Right atrium auricular region (tissue), 2 donors: ENCODE measurements at regions not wholly inside any gene's neighbourhood (a gene's known extent, or its start where the extent isn't known, plus 50 kb on each side); places are given as distances from the start of the nearest gene placed in this dataset.

Source experiments
- DNase-seq: peaks from one replicate; pipeline ENCODE4 v3.0.0-alpha.2; 2019; ENCODE audit warnings: low spot score
- H3K27ac ChIP-seq, 2 donors: fragments of 200-600 bp; sonication (generic); 1 replicate in 1 of 2; 2 replicates in 1 of 2; pipeline ENCODE4 v1.5.1; 2016 to 2019
- H3K27me3 ChIP-seq, 2 donors: fragments of 200-600 bp; sonication (generic); one replicate each; pipeline versions ENCODE4 v1.5.1 to v1.6.0; 2017 to 2019
- H3K36me3 ChIP-seq: fragments of 200-600 bp; sonication (generic); one replicate; pipeline ENCODE4 v1.5.1; 2016
- H3K4me1 ChIP-seq, 2 donors: fragments of 200-600 bp; sonication (generic); one replicate each; pipeline versions ENCODE4 v1.5.1 to v1.6.0; 2017 to 2019
- H3K4me3 ChIP-seq, 2 donors: fragments of 200-600 bp; sonication (generic); 1 replicate in 1 of 2; 2 replicates in 1 of 2; pipeline ENCODE4 v1.5.1; 2017 to 2019; ENCODE audit warnings: mild to moderate bottlenecking in 1 of 2, moderate library complexity in 1 of 2
- H3K9me3 ChIP-seq, 2 donors: fragments of 200-600 bp; sonication (generic); one replicate each; pipeline ENCODE4 v1.5.1; 2019
- TF ChIP-seq, protein P1 (sequence below), 2 donors: fragments of 200-600 bp; sonication (generic); IDR thresholded peaks; one replicate each; pipeline ENCODE4 v1.5.1; 2019; ENCODE audit warnings: antibody characterized with exemption in 2 of 2

DNA sequence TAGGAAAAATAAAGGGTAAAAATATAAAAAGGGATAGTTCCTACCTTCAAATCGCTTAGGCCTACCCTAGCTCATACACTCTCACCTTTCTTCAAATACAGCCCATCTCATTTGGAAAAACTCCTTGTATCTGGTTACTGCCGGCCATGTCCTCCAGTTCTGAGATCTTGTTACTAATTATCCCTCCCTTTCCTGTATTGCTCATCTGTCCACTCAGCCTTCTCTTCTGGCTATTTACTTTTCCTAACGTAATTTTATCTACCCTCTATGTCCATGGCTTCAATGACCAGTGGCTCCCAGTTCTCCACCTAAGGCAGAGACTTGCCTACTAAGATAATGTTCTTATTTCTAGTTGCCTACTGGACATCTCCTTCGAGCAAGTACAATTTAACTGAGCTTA is 342.9 kb upstream of the ACVR2A start:
- Histone ChIP-seq H3K9me3 (no peaks in the 10 kb centered on the region), H3K36me3 (no peaks in the 10 kb centered on the region), H3K27ac (no peak overlapping the region), H3K4me1 (no peaks in the 10 kb centered on the region), H3K4me3 (no peak overlapping the region), H3K27me3 (no peaks in the 10 kb centered on the region)
- DNase-seq = no peak
- TF ChIP-seq, protein P1, sequence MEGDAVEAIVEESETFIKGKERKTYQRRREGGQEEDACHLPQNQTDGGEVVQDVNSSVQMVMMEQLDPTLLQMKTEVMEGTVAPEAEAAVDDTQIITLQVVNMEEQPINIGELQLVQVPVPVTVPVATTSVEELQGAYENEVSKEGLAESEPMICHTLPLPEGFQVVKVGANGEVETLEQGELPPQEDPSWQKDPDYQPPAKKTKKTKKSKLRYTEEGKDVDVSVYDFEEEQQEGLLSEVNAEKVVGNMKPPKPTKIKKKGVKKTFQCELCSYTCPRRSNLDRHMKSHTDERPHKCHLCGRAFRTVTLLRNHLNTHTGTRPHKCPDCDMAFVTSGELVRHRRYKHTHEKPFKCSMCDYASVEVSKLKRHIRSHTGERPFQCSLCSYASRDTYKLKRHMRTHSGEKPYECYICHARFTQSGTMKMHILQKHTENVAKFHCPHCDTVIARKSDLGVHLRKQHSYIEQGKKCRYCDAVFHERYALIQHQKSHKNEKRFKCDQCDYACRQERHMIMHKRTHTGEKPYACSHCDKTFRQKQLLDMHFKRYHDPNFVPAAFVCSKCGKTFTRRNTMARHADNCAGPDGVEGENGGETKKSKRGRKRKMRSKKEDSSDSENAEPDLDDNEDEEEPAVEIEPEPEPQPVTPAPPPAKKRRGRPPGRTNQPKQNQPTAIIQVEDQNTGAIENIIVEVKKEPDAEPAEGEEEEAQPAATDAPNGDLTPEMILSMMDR (IDR thresholded peaks at IDR 0.05) = no peak

DNA sequence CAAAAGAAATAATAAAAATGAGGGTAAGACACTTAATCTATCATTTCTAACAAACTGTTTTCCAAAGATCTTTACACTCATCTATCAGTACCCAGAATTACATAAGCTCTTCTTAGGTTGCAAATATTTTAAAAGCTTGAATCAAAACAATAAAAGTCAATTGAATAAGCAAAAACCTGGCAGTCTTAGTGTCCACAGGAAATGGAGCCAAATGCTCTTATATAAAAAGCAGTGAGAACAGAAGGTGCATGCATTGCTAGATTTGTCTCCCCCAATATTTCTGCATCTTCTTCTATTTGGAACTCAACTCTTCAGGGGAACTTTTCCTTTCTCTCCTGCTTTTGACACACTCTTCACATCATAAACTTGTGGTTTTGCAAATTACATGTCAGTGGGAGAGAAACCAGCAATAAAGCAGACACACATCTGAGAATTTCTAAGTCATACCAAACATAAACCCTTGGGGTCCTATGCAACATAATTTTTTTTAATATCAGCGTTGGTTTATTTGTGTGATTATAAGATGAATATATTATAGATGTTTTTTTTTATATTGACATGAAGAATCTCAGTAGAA is 343.9 kb upstream of the ACVR2A start:
- no peaks in the 10 kb centered on the region for H3K9me3 ChIP-seq
- no peaks in the 10 kb centered on the region for H3K4me1 ChIP-seq
- no peaks in the 10 kb centered on the region for H3K27me3 ChIP-seq
- no peak overlapping the region for H3K27ac ChIP-seq
- H3K4me3 ChIP-seq = no peak overlapping the region
- TF ChIP-seq, protein P1 (IDR thresholded peaks at IDR 0.05) = no peak
- no peak for DNase-seq
- no peaks in the 10 kb centered on the region for H3K36me3 ChIP-seq

DNA sequence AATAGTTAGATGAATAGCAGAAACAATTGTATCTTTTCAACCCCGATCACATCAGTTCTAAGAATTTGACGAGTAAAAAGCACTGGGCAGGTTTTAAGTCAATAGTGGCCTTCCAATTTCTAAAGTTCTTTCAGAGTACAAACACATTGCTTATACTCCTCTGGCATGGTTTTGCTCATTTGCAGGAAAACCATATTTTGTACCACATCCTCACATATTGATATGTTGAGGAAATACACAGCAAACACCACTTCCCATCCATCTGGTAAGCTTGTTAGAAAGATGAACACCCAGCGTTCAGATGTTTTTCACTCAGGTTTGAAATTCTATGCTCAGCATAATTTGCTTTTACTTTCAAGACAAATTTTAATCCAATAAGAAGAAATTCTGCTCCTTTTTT is 344.6 kb upstream of the ACVR2A start:
- no peak overlapping the region for H3K27ac ChIP-seq

DNA sequence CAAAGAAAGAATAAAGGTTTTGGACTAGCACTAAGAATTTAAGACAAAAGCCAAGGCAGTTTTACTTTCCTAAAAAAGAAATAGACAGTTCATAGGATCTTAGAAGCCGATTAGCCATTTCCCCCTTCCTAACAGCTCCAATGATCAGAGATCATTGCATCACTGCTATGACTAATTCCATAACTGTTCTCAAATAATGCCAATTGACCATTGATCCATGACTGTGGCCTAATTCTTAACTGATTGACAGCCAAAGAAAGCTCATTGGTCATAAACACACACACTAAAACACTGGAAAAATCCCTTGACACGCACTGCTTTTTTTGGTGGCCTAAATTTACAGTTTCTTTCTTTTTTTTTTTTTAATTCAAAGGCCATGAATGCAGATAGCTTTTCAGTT is 345.0 kb upstream of the ACVR2A start:
- H3K9me3 ChIP-seq = no peaks in the 10 kb centered on the region
- H3K27me3 ChIP-seq = no peaks in the 10 kb centered on the region
- DNase-seq = no peak
- H3K27ac ChIP-seq = no peak overlapping the region
- TF ChIP-seq, protein P1 (IDR thresholded peaks at IDR 0.05) = no peak
- H3K4me1 ChIP-seq = no peaks in the 10 kb centered on the region
- no peak overlapping the region for H3K4me3 ChIP-seq
- no peaks in the 10 kb centered on the region for H3K36me3 ChIP-seq

More for the DNA sequence above, 344.6 kb upstream of the ACVR2A start:
- TF ChIP-seq, protein P1 (IDR thresholded peaks at IDR 0.05) = no peak
- Histone ChIP-seq H3K4me1 (no peaks in the 10 kb centered on the region), H3K9me3 (no peaks in the 10 kb centered on the region), H3K36me3 (no peaks in the 10 kb centered on the region), H3K4me3 (no peak overlapping the region), H3K27me3 (no peaks in the 10 kb centered on the region)
- no peak for DNase-seq

DNA sequence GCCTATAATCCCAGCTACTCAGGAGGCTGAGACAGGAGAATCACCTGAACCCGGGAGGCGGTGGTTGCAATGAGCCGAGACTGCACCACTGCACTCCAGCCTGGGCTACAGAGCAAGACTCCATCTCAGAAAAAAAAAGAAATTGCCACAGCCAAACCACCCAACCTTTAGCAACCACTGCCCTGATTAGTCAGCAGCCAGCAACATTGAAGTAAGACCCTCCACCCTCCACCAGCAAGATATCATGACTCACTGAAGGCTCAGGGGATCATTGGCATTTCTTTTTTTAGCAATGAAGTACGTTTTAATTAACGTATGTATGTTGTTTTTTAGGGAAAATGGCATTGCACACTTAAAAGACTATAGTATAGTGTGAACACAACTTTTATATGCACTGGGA is 349.1 kb upstream of the ACVR2A start:
- Histone ChIP-seq H3K36me3 (no peaks in the 10 kb centered on the region), H3K9me3 (no peaks in the 10 kb centered on the region), H3K27me3 (no peaks in the 10 kb centered on the region), H3K4me1 (no peaks in the 10 kb centered on the region), H3K4me3 (no peak overlapping the region), H3K27ac (no peak overlapping the region)
- DNase-seq = no peak
- TF ChIP-seq, protein P1 (IDR thresholded peaks at IDR 0.05) = no peak

DNA sequence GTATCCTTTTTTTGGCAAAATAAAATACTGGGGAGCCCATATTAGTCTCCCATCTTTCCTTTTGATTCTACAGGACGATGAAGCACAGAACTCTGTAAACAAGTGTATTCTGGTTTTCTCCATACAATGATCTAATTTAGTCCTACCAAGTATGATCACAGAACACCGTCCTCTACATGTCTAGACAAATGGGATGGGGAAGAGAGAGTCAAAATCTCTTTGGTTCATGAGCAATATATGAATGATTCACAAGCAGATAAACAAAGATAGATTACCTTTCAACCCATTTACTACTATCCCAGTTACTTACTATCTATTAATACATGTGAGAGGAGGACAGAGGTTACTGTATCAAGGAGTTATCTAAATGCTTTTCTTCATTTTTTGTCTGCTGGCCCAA is 352.4 kb upstream of the ACVR2A start:
- DNase-seq = no peak
- TF ChIP-seq, protein P1 (IDR thresholded peaks at IDR 0.05) = no peak
- no peak overlapping the region for H3K27ac ChIP-seq

More for the DNA sequence above, 352.4 kb upstream of the ACVR2A start:
- Histone ChIP-seq H3K36me3 (no peaks in the 10 kb centered on the region), H3K4me1 (no peaks in the 10 kb centered on the region), H3K9me3 (no peaks in the 10 kb centered on the region), H3K27me3 (no peaks in the 10 kb centered on the region), H3K4me3 (no peak overlapping the region)
